ENCODE measurements at regions not wholly inside any gene's neighbourhood (a gene's known extent, or its start where the extent isn't known, plus 50 kb on each side); places are given as distances from the start of the nearest gene placed in this dataset.
"Not testable (repeated sequence)": the region's sequence is repeated elsewhere in the genome, so short reads cannot be mapped to it uniquely, and the experiment has no call there.

DNA sequence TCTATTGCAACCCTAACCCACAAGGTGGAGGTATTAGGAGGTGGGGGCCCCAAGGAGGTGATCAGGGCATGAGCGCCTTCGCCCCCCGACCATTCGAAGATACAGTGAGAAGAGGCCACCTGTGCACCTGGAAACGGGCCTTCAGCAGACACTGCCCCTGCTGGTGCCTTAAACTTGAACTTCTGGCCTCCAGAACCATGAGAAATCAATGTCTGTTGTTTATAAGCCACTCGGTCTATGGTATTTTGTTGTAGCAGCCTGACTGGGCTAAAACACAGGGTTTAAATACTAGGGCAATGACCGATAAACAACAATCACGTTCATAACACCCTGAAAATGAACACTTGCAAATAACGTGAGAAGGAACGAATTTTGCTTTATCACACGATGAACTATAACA lies 85.2 kb upstream of the USP29 start:
- no peak for DNase-seq

DNA sequence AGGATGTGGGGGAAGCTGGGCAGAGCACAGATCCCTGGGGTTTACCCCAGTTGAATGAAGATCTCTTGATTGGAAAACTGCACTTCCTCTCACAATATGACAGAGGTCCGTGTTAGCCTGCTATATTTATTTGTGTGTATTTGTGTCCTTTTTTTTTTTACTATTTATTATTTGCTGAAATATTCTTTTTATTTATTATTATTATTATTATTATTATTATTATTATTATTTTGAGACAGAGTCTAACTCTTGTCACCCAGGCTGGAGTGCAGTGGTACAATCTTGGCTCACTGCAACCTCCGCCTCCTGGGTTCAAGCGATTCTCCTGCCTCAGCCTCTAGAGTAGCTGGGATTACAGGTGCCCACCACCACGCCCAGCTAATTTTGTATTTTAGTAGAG lies 84.0 kb upstream of the USP29 start:
- not testable (repeated sequence) for DNase-seq

DNA sequence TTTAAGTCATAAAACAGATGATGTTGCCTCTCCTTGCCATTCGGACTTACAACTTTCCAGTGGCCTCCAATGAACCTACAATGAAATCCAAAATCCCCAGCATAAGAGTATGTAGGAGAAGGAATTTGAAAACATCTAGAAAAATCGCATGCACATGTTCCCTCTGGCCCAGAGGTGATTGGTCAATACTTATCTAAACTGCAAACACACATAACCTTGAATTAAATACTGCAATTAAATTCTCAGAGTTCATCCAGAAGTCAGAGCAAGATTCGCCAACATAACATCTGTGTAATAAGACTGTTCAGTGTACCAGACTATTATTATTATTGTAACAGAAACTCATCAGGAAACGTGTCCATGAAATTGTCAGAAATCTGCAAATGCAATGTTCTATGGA lies 82.2 kb upstream of the USP29 start:
- DNase-seq = no peak

DNA sequence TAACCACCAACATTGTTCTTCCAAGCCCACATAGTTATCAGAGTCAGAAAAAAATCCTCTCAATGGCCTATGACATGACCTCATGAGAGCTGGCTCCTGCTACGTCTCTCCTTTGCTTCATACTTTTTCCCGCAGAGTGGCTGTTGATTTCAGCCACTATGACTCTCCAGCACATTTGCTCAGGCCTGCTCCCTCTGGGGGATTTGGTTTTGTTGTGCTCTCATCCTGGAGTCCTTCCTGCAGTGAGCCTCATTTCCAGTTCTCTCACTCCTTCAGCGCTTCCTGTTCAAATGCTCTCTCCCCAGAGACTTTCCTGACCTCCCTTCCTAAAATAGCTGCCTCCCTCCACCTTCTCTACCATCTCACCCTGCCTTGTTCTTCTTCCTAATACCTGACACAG lies 72.0 kb upstream of the USP29 start:
- DNase-seq = no peak

DNA sequence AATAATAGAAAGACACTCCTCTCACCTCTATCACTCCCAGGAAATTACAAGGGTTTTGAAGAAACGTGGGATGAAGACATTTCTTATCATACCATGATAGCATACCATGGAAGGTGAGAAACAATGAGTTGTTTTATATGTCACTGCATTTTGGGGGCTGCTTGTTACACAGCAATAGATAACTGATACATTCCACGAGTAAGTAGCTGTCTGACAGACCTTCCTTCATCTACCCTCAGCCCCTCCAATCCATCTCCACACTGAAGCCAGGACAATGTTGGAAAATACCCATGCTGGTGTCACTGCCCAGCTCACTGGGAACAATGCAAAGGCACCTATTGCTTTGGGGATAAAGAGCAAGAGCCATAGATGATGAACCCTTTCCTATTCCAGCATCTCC lies 68.9 kb upstream of the USP29 start:
- DNase-seq = no peak

DNA sequence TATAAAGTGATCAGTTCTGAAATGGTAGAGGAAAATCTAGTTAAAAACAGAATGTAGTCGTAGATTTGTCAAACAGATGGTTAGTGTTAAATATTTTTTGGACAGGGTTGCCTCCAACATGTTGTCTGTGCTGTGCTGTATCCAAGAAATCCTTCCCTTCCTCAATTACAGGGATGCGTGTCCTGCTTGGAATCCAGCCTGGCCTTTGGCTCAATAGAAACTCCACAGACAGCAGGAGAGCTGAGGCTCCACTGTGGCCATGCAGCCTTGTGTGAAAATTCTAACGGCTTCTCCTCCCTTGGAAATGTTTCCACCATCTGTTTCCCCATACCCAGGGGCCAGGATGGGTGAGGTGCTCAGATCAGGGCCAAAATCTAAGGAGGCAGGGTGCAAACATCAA lies 67.7 kb upstream of the USP29 start:
- no peak for DNase-seq

DNA sequence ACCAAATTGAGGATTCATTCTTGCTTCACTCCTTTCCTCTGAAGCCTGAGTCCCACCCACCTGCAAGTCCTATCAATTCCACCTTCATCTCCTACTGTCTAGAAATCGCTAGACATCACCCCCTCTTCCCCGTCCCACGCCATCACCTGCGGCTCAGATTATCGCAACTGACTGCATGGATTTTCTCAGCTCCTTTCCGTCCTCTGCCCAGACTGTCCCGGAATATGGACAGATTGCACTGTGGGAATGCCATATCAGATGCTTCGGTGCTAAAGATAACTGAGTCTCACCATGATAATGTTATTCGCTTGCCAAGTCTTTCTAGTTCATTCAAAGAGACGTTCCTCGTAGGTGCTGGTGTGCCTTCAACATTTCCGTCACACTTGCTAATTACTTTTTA lies 66.4 kb upstream of the USP29 start:
- DNase-seq = no peak

DNA sequence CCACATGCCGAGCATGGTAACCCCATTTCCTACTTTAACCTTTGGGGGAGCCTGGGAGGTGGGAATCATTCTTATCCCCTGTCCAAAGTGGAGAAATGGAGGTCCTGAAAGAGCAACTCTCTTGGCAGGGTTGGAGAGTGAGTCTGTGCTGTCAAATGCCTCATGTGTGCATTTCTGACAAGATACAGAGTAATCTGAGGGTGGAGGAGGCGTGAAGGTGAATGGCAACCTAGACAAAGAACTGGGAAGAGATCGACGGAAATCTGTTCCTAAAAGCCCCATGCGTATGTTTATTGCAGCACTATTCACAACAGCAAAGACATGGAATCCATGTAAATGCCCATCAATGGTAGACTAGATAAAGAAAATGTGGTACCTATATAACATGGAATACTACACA lies 63.8 kb upstream of the USP29 start:
- DNase-seq = no peak

DNA sequence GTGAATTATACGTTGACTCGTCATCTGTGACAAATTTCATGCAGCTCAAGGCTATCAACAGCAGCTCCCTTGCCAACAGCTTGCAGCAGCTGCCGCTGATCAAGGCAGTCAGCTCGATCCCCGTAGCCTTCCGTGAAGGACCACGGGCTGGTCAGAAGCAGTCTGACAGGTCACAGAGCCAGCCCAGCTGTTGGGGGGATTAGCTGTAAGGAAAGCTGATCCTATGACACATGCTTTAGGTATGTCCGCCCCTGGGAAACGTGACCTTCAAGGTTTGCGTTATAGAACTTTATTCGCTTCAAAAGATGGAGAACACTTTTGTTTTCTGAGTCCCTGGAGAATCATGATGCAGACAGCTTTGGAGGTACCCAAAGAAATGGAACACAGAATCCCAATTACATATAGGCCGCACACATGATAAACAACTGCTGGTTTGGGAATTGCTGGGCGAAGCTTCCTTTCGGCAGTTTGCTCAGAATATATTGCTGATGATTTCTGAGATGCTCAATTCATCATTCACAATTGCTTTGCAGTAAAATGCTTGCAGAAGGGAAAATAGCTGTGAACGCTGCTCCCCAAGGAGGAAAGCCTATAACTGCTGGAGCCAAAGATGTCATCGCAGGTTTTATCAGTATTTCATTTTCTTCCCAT lies 62.6 kb upstream of the USP29 start:
- DNase-seq = peak; percentile 71

DNA sequence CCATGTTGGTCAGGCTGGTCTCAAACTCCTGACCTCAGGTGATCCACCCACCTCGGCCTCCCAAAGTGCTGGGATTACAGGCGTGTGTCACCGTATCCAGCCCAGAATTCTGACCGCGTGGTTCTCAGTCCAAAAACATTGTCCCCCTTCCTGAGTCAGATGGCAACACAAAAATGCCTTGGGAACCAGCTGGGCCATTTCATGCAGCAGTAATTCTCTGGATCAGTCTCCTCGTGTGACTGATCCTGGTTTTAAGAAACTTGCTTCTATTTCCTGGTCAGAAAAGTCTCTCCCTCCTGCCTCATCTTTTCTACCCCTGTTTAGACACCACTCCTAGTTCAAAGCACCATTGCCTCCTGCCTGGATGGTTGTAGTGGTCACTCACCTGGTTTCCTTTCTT lies 60.9 kb upstream of the USP29 start:
- DNase-seq = no peak

DNA sequence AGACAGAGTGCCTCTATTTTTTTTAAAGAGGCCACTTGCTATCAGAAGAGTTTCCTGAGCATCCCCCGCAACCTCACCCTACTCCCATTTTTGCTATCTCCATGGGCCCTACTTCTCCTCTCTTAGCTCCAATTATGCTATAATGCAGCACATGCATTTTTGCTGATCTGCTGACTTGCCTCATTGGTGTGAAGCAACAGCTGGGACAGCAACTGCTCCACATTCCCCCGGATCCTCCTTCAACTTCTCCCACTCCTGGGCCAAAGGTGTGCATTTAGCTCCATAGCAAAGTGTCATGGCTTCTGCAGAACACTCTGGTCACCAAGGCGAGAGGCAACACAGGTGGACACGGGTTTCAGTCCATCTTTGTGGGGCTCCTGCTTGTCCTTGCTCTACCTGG lies 56.7 kb upstream of the USP29 start:
- DNase-seq = no peak

DNA sequence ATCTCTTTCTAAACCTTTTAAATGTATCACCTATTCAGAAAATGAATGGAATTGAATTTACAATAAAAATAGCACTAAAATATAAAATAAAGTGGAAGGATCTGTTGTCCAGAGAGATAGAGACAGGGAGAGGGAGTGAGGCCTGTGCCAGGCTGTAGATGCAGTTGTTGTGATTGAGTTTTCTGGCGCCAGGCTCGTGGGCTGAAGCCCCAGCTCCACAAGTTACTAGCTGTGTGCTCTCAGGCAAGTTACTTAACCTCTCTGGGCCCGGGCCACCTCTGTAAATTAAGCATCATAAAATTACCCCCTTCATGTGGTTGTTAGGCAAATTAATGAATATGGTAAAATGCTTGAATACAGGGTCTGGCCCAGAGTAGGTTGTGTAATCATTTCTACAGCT lies 52.3 kb upstream of the USP29 start:
- no peak for DNase-seq

DNA sequence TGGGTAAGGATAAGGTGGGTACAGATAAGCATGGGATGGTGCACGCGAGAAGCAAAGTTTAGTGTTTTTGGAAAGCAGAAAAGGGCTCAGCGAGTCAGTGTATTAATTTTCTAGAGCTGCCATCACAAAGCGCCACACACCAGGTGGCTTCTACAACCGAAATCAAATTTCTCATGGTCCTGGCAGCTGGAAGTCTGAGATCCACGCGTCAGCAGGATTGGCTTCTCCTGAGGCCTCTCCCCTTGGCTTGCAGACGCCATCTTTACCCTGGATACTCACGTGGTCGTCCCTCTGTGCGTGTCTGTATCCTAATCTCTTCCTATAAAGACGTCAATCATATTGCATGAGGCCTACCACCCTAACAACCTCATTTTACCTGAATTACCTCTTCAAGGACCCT lies 51.5 kb upstream of the USP29 start:
- no peak for DNase-seq

DNA sequence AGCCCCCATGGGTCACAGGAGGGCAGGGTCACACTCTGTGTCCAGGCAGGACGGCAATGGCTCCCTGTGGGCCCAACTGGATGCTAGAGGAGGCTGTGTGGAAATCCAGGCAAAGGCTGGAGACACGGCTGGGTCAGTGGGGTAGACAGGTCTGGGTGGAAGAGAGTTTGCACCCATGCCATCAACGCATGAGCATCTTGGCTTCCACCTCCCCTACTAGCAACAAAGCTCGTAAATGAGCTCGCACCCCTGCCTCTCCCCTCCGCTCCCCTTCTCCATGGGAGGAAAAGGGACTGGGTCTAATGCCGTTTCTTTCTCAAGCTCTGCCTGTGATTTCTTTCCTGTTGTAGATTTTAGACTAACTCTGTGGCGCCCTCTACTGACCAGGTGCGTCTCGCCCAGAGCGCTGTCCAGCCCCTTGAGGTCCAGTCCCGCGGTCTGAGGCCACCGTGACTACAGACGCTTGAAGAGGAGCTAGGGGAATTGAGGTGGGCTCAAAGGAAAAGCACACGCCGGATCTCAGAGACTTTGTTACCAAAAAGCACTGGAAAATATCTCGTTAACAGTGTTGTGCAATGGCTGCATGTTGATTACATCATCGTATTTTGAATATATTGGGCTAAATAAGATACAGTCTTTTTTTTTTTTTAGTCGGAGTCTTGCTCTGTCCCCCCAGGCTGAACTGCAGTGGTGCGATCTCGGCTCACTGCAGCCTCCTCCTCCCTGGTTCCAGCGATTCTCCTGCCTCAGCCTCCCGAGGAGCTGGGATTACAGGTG lies 50.7 kb upstream of the USP29 start:
- peak; percentile 88 for DNase-seq
